HepG2 (cell line): ENCODE measurements at regions not wholly inside any gene's neighbourhood (a gene's known extent, or its start where the extent isn't known, plus 50 kb on each side); places are given as distances from the start of the nearest gene placed in this dataset.

Source experiments
- ATAC-seq: fragments of 200-7000 bp; cut with Tn5 transposase; 3 replicates; pipeline ENCODE4 v1.9.1; 2020; ENCODE audit warnings: mild to moderate bottlenecking, moderate library complexity
- BruUV-seq: library from RNA; stranded (reverse); fragments of 400-500 nt; replicated peaks from 2 replicates; lab custom pipeline; 2021; lab: Mats Ljungman, UMichigan
- CTCF ChIA-PET: fragments of 300-600 bp; formaldehyde crosslinking; extraction: SDS; loops from one replicate; lab custom pipeline; 2021; ENCODE audit warnings: low total read pairs, inconsistent platforms, low intra/inter-chr PET ratio; lab: Yijun Ruan, JAX
- POLR2A ChIA-PET: fragments of 350-600 bp; sonication (Branson Sonifier 250); formaldehyde crosslinking; loops from one replicate; lab custom pipeline; 2020; ENCODE audit warnings: antibody characterized with exemption, inconsistent platforms; lab: Yijun Ruan, JAX
- DNase-seq: peaks from one replicate; pipeline ENCODE4 v3.0.0-alpha.2; 2015; ENCODE audit warnings: low spot score
- FAIRE-seq: peaks from 3 replicates; lab custom pipeline; 2011; peaks lifted over from hg19 to GRCh38; lab: Jason Lieb, UNC
- H2AFZ ChIP-seq: one replicate; pipeline ENCODE4 v1.6.1; 2011; ENCODE audit warnings: low read length, inconsistent platforms
- H3K27ac ChIP-seq: fragments of 300-600 bp; 3 replicates; pipeline ENCODE4 v1.8.0; 2011; ENCODE audit warnings: mixed run types, mild to moderate bottlenecking, mixed read lengths, low read length, inconsistent platforms; ENCODE audit not compliant: insufficient read depth; ENCODE audit errors: extremely low read length
- H3K27me3 ChIP-seq, 2 experiments: fragments of 200-600 bp in 1 of 2; 2 replicates in 1 of 2; 3 replicates in 1 of 2; pipeline versions ENCODE4 v1.6.0 to v1.8.0; 2011; ENCODE audit warnings: low read length in 2 of 2, mild to moderate bottlenecking in 2 of 2, moderate library complexity in 2 of 2, inconsistent platforms in 1 of 2; ENCODE audit not compliant: insufficient read depth in 2 of 2, control insufficient read depth in 1 of 2
- H3K36me3 ChIP-seq, 2 experiments: fragments of 200-600 bp in 1 of 2; replicated peaks in 1 of 2; 2 replicates in 1 of 2; 3 replicates in 1 of 2; pipeline versions ENCODE4 v1.5.1 to v1.8.0; 2011; ENCODE audit warnings: low read length in 2 of 2, inconsistent platforms in 1 of 2; ENCODE audit not compliant: insufficient read depth in 2 of 2, control insufficient read depth in 1 of 2
- H3K4me1 ChIP-seq: 2 replicates; pipeline ENCODE4 v1.5.1; 2012; ENCODE audit warnings: low read length, inconsistent platforms; ENCODE audit not compliant: insufficient read depth
- H3K4me2 ChIP-seq: 2 replicates; pipeline ENCODE4 v1.6.0; 2011; ENCODE audit warnings: low read depth, low read length, inconsistent platforms
- H3K4me3 ChIP-seq, 3 experiments: fragments of 200-600 bp in 1 of 3; sonication (generic), shearing (Covaris generic) in 1 of 3; replicated peaks in 1 of 3; 2 replicates each; pipeline ENCODE4 v1.5.1; 2011 to 2016; ENCODE audit warnings: low read length in 3 of 3, inconsistent platforms in 2 of 3, low read depth in 2 of 3, mild to moderate bottlenecking in 2 of 3, control low read depth in 1 of 3, mixed read lengths in 1 of 3; ENCODE audit not compliant: insufficient read depth in 1 of 3
- H3K79me2 ChIP-seq: one replicate; pipeline ENCODE4 v1.6.1; 2011; ENCODE audit warnings: low read length, inconsistent platforms; ENCODE audit not compliant: insufficient read depth
- H3K9ac ChIP-seq: 2 replicates; pipeline ENCODE4 v1.6.0; 2011; ENCODE audit warnings: mild to moderate bottlenecking, low read depth, low read length, inconsistent platforms; ENCODE audit not compliant: insufficient read depth
- H3K9me3 ChIP-seq: 2 replicates; pipeline ENCODE4 v1.5.1; 2012; ENCODE audit warnings: mild to moderate bottlenecking, low read length
- H4K20me1 ChIP-seq: 2 replicates; pipeline ENCODE4 v1.6.0; 2011; ENCODE audit warnings: inconsistent platforms, mild to moderate bottlenecking, low read length, moderate library complexity; ENCODE audit not compliant: insufficient read depth
- KDM6A ChIP-seq: IDR thresholded peaks from 2 replicates; pipeline ENCODE4 v1.6.1; 2016; ENCODE audit warnings: low read depth
- MEIS1 ChIP-seq: sonication (generic); formaldehyde crosslinking; IDR thresholded peaks from 2 replicates; pipeline ENCODE4 v1.9.0; 2021; ENCODE audit warnings: mild to moderate bottlenecking, missing genetic modification reagents, moderate library complexity, borderline replicate concordance
- PHF5A ChIP-seq: IDR thresholded peaks from one replicate; pipeline ENCODE4 v1.6.1; 2018; ENCODE audit warnings: low read depth, missing genetic modification reagents; ENCODE audit not compliant: unreplicated experiment
- RAD51 ChIP-seq: fragments of 450-650 bp; IDR thresholded peaks from 2 replicates; pipeline ENCODE4 v1.6.1; 2016; ENCODE audit warnings: borderline replicate concordance
- SCMH1 ChIP-seq: sonication (generic); formaldehyde crosslinking; IDR thresholded peaks from 2 replicates; pipeline ENCODE4 v1.9.0; 2021; ENCODE audit warnings: missing genetic modification reagents, mild to moderate bottlenecking, borderline replicate concordance
- SP2 ChIP-seq: sonication (generic); formaldehyde crosslinking; IDR thresholded peaks from 2 replicates; pipeline ENCODE4 v1.5.1; 2020; ENCODE audit warnings: mild to moderate bottlenecking, missing genetic modification reagents
- TCF12 ChIP-seq, 2 experiments: fragments of 450-650 bp in 1 of 2; sonication (generic) in 1 of 2; formaldehyde crosslinking in 1 of 2; IDR thresholded peaks; 2 replicates each; pipeline versions ENCODE4 v1.6.1 to v1.8.0; 2017 to 2022; ENCODE audit warnings: antibody characterized with exemption in 1 of 2, mild to moderate bottlenecking in 1 of 2, missing genetic modification reagents in 1 of 2, moderate library complexity in 1 of 2
- ZBTB1 ChIP-seq: sonication (generic); formaldehyde crosslinking; IDR thresholded peaks from 2 replicates; pipeline ENCODE4 v1.4.0; 2020; ENCODE audit warnings: missing genetic modification reagents, borderline replicate concordance
- ZFP41 ChIP-seq: sonication (generic); formaldehyde crosslinking; IDR thresholded peaks from 2 replicates; pipeline ENCODE4 v1.4.0; 2020; ENCODE audit warnings: mild to moderate bottlenecking, missing genetic modification reagents, borderline replicate concordance
- ZFX ChIP-seq: sonication (generic); formaldehyde crosslinking; IDR thresholded peaks from 2 replicates; pipeline ENCODE4 v1.4.0; 2020; ENCODE audit warnings: mild to moderate bottlenecking, low read depth, missing genetic modification reagents, moderate library complexity
- ZNF124 ChIP-seq: sonication (generic); formaldehyde crosslinking; IDR thresholded peaks from 2 replicates; pipeline ENCODE4 v1.4.0; 2020; ENCODE audit warnings: missing genetic modification reagents
- ZNF260 ChIP-seq: sonication (generic); formaldehyde crosslinking; IDR thresholded peaks from 2 replicates; pipeline ENCODE4 v1.4.0; 2020; ENCODE audit warnings: missing genetic modification reagents, low read depth, mild to moderate bottlenecking, borderline replicate concordance
- ZNF383 ChIP-seq: sonication (generic); formaldehyde crosslinking; IDR thresholded peaks from 2 replicates; pipeline ENCODE4 v1.4.0; 2020; ENCODE audit warnings: missing genetic modification reagents, mild to moderate bottlenecking, borderline replicate concordance
- ZNF460 ChIP-seq: sonication (generic); formaldehyde crosslinking; IDR thresholded peaks from 2 replicates; pipeline ENCODE4 v1.5.1; 2020; ENCODE audit warnings: missing genetic modification reagents, mild to moderate bottlenecking, borderline replicate concordance
- ZNF484 ChIP-seq: sonication (generic); formaldehyde crosslinking; IDR thresholded peaks from 2 replicates; pipeline ENCODE4 v1.5.1; 2020; ENCODE audit warnings: mild to moderate bottlenecking, low read depth, missing genetic modification reagents, borderline replicate concordance
- ZNF775 ChIP-seq: sonication (generic); formaldehyde crosslinking; IDR thresholded peaks from 2 replicates; pipeline ENCODE4 v1.4.0; 2020; ENCODE audit warnings: missing genetic modification reagents, mild to moderate bottlenecking, moderate library complexity, borderline replicate concordance
- WGBS: methylation state at CpG from one replicate; pipeline ENCODE4 v1.1.6; 2017; ENCODE audit warnings: low lambda C conversion rate; 5-methylcytosine and 5-hydroxymethylcytosine counted together
- in situ Hi-C: cut with HindIII; loops from 2 replicates; pipeline ENCODE4 v1.10.0; 2017; ENCODE audit warnings: low pct_unique_long_range_greater_than_20kb; ENCODE audit not compliant: extremely low pct_ligation_motif_present
- intact Hi-C: fragments of 100-400 bp; cut with micrococcal nuclease; formaldehyde crosslinking; loops from one replicate; pipeline ENCODE4 v1.10.0; 2022; ENCODE audit not compliant: unreplicated experiment
- TF ChIP-seq, protein P1 (sequence below): sonication (generic); formaldehyde crosslinking; conservative IDR thresholded peaks from 2 replicates; pipeline ENCODE4 v1.4.0; 2020; ENCODE audit warnings: missing genetic modification reagents
- TF ChIP-seq, protein P2 (sequence below): sonication (generic); formaldehyde crosslinking; conservative IDR thresholded peaks from 2 replicates; pipeline ENCODE4 v1.4.0; 2020; ENCODE audit warnings: missing genetic modification reagents

DNA sequence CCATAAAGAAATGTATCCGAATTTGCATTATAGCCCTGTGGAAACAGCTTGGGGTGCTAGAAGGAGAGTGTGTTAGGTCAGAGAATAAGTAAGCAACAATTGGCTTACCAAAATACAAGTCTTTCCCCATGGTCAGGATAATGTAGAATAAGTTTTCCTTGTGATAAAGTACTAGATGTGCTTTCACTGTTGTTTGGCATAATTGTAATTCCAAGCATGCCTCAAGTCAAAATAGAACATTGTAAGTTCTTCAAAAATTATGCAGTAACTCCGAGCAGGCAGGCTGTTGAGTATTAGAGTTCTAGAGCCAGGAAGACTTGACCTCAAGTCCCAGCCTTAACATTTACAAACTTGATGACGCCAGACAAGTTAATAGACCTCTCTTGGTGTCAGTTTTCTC lies 242.0 kb downstream of the TUSC7 start:
- Histone ChIP-seq H3K9ac (no peak overlapping the region), H3K27me3 (no peaks in the 10 kb centered on the region), H3K4me1 (no peaks in the 10 kb centered on the region), H3K4me2 (no peak overlapping the region), H3K9me3 (no peaks in the 10 kb centered on the region), H4K20me1 (no peaks in the 10 kb centered on the region), H3K4me3 (no peak overlapping the region), H2AFZ (no peak overlapping the region), H3K36me3 (no peaks in the 10 kb centered on the region), H3K79me2 (no peaks in the 10 kb centered on the region), H3K27ac (no peak overlapping the region)
- no TSS peak for BruUV-seq
- in situ Hi-C loops (no loop called here), intact Hi-C loops (no loop called here)
- DNase-seq (no peak), ATAC-seq (no peak), FAIRE-seq (no peak)
- ChIA-PET CTCF (no interaction called here), POLR2A (no interaction called here)
- whole genome bisulfite sequencing = 5% methylated on average over 3 of the region's 3 CpGs
- TF ChIP-seq, protein P1, sequence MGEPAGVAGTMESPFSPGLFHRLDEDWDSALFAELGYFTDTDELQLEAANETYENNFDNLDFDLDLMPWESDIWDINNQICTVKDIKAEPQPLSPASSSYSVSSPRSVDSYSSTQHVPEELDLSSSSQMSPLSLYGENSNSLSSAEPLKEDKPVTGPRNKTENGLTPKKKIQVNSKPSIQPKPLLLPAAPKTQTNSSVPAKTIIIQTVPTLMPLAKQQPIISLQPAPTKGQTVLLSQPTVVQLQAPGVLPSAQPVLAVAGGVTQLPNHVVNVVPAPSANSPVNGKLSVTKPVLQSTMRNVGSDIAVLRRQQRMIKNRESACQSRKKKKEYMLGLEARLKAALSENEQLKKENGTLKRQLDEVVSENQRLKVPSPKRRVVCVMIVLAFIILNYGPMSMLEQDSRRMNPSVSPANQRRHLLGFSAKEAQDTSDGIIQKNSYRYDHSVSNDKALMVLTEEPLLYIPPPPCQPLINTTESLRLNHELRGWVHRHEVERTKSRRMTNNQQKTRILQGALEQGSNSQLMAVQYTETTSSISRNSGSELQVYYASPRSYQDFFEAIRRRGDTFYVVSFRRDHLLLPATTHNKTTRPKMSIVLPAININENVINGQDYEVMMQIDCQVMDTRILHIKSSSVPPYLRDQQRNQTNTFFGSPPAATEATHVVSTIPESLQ (CRISPR knock-in tag) = no peak
- TF ChIP-seq PHF5A (CRISPR knock-in tag) (no peak), ZFP41 (CRISPR knock-in tag) (no peak), KDM6A (CRISPR knock-in tag) (no peak), MEIS1 (CRISPR knock-in tag) (no peak), ZFX (CRISPR knock-in tag) (no peak), ZNF484 (no peak), ZNF775 (no peak), ZNF260 (CRISPR knock-in tag) (no peak), TCF12 (IDR thresholded peaks at IDR 0.05) (no peak), TCF12 (CRISPR knock-in tag; IDR thresholded peaks at IDR 0.05) (no peak), SCMH1 (CRISPR knock-in tag) (no peak), ZNF383 (CRISPR knock-in tag) (no peak), SP2 (CRISPR knock-in tag) (no peak), ZNF124 (CRISPR knock-in tag) (no peak), RAD51 (no peak), ZBTB1 (CRISPR knock-in tag) (no peak), ZNF460 (CRISPR knock-in tag) (no peak)
- TF ChIP-seq, protein P2, sequence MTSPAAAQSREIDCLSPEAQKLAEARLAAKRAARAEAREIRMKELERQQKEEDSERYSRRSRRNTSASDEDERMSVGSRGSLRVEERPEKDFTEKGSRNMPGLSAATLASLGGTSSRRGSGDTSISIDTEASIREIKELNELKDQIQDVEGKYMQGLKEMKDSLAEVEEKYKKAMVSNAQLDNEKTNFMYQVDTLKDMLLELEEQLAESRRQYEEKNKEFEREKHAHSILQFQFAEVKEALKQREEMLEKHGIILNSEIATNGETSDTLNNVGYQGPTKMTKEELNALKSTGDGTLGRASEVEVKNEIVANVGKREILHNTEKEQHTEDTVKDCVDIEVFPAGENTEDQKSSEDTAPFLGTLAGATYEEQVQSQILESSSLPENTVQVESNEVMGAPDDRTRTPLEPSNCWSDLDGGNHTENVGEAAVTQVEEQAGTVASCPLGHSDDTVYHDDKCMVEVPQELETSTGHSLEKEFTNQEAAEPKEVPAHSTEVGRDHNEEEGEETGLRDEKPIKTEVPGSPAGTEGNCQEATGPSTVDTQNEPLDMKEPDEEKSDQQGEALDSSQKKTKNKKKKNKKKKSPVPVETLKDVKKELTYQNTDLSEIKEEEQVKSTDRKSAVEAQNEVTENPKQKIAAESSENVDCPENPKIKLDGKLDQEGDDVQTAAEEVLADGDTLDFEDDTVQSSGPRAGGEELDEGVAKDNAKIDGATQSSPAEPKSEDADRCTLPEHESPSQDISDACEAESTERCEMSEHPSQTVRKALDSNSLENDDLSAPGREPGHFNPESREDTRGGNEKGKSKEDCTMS = no peak
- TF ChIP-seq, all 625 proteins: peak for 0
